WTC11 (cell line): ENCODE measurements at regions not wholly inside any gene's neighbourhood (a gene's known extent, or its start where the extent isn't known, plus 50 kb on each side); places are given as distances from the start of the nearest gene placed in this dataset.

Experiments used
- ATF3 ChIP-seq: sonication (generic); formaldehyde crosslinking; conservative IDR thresholded peaks from 2 replicates; pipeline ENCODE4 v1.8.1; 2022; ENCODE audit warnings: mild to moderate bottlenecking, missing genetic modification reagents
- CBFB ChIP-seq: sonication (generic); formaldehyde crosslinking; IDR thresholded peaks from 2 replicates; pipeline ENCODE4 v1.8.1; 2022; ENCODE audit warnings: mild to moderate bottlenecking, low read depth, missing genetic modification reagents
- CTCF ChIP-seq: fragments of 200-600 bp; IDR thresholded peaks from 2 replicates; pipeline ENCODE4 v1.8.0; 2022; ENCODE audit warnings: antibody characterized with exemption
- E2F1 ChIP-seq: sonication (generic); formaldehyde crosslinking; IDR thresholded peaks from 2 replicates; pipeline ENCODE4 v1.8.0; 2022; ENCODE audit warnings: mild to moderate bottlenecking, missing genetic modification reagents
- ETV6 ChIP-seq: sonication (generic); formaldehyde crosslinking; IDR thresholded peaks from 2 replicates; pipeline ENCODE4 v1.8.1; 2022; ENCODE audit warnings: mild to moderate bottlenecking, missing genetic modification reagents
- HMGXB4 ChIP-seq: sonication (generic); formaldehyde crosslinking; IDR thresholded peaks from 2 replicates; pipeline ENCODE4 v1.8.1; 2023; ENCODE audit warnings: mild to moderate bottlenecking, moderate library complexity, missing genetic modification reagents
- JUN ChIP-seq: sonication (generic); formaldehyde crosslinking; IDR thresholded peaks from 2 replicates; pipeline ENCODE4 v1.8.0; 2023; ENCODE audit warnings: mild to moderate bottlenecking, missing genetic modification reagents
- NFYB ChIP-seq: sonication (generic); formaldehyde crosslinking; conservative IDR thresholded peaks from 2 replicates; pipeline ENCODE4 v1.8.0; 2022; ENCODE audit warnings: low read depth, missing genetic modification reagents
- RELA ChIP-seq: sonication (generic); formaldehyde crosslinking; IDR thresholded peaks from 2 replicates; pipeline ENCODE4 v1.8.1; 2022; ENCODE audit warnings: missing genetic modification reagents, mild to moderate bottlenecking, borderline replicate concordance
- TEAD1 ChIP-seq: sonication (generic); formaldehyde crosslinking; IDR thresholded peaks from 2 replicates; pipeline ENCODE4 v1.8.0; 2022; ENCODE audit warnings: mild to moderate bottlenecking, missing genetic modification reagents
- USF2 ChIP-seq: sonication (generic); formaldehyde crosslinking; IDR thresholded peaks from 2 replicates; pipeline ENCODE4 v1.8.1; 2023; ENCODE audit warnings: mild to moderate bottlenecking, missing genetic modification reagents, moderate library complexity
- ZBTB21 ChIP-seq: sonication (generic); formaldehyde crosslinking; IDR thresholded peaks from 2 replicates; pipeline ENCODE4 v1.8.1; 2023; ENCODE audit warnings: mild to moderate bottlenecking, missing genetic modification reagents, borderline replicate concordance
- ZNF121 ChIP-seq: sonication (generic); formaldehyde crosslinking; IDR thresholded peaks from 2 replicates; pipeline ENCODE4 v1.8.0; 2023; ENCODE audit warnings: missing genetic modification reagents
- ZNF396 ChIP-seq: fragments of 250-450 bp; sonication (Bioruptor Pico); IDR thresholded peaks from 2 replicates; pipeline ENCODE4 v1.8.0; 2021; ENCODE audit warnings: mild to moderate bottlenecking, moderate library complexity, borderline replicate concordance

GRCh38 chr14:86012461-86012860 lies 482.5 kb downstream of the FLRT2 start:
- TF ChIP-seq CTCF = no peak
- no peak for TF ChIP-seq RELA (CRISPR knock-in tag)
- TF ChIP-seq HMGXB4 = no peak
- TF ChIP-seq ZNF121 = no peak
- TF ChIP-seq ETV6 (CRISPR knock-in tag) = no peak
- no peak for TF ChIP-seq JUN (CRISPR knock-in tag)
- TF ChIP-seq NFYB (CRISPR knock-in tag) = no peak
- TF ChIP-seq E2F1 (CRISPR knock-in tag) = no peak
- TF ChIP-seq ATF3 (CRISPR knock-in tag) = no peak
- no peak for TF ChIP-seq ZBTB21 (CRISPR knock-in tag)
- no peak for TF ChIP-seq TEAD1 (CRISPR knock-in tag)
- TF ChIP-seq USF2 (CRISPR knock-in tag) = no peak
- no peak for TF ChIP-seq ZNF396 (CRISPR knock-in tag)
- TF ChIP-seq CBFB = no peak
